ENCODE measurements at regions not wholly inside any gene's neighbourhood (a gene's known extent, or its start where the extent isn't known, plus 50 kb on each side); places are given as distances from the start of the nearest gene placed in this dataset.

DNA sequence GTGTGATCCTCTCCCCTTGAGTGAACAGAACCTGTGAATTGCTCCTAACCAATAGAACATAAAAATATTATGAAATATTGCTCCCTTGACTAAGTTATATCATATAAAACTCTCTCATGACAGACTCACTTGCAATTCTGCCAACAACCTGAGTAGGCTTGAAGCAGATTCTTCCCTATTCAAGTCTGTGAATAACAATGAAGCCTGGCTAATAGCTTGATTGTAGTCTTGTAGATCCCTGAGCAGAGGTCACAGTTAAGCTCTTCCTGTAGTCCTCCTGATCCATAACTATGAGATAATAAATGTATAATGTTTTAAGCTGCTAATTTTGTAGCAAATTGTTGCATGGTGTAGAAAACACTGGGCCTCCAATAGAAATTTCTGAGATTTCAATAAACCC is 540.1 kb upstream of the TENM4 start:
- TF ChIP-seq CTCF (IDR thresholded peaks at IDR 0.05; ENCODE audit: insufficient read depth, low read length, severe bottlenecking) = no peak
- Histone ChIP-seq H3K27me3 (ENCODE audit: control insufficient read depth, insufficient read depth, low read length) (no peaks in the 10 kb centered on the region), H3K36me3 (ENCODE audit: control insufficient read depth, insufficient read depth, low read length) (no peaks in the 10 kb centered on the region), H3K4me3 (ENCODE audit: low read depth, low read length) (no peak overlapping the region)
- no peak for DNase-seq (ENCODE audit: low read depth)
- FAIRE-seq = no peak

GRCh38 chr11:79973721-79974617 is 533.1 kb upstream of the TENM4 start:
- H3K4me3 ChIP-seq (ENCODE audit: low read depth, low read length) = no peak overlapping the region
- TF ChIP-seq CTCF (IDR thresholded peaks at IDR 0.05; ENCODE audit: insufficient read depth, low read length, severe bottlenecking) = no peak
- no peaks in the 10 kb centered on the region for H3K27me3 ChIP-seq (ENCODE audit: control insufficient read depth, insufficient read depth, low read length)
- DNase-seq (ENCODE audit: low read depth) (peak; percentile 3), FAIRE-seq (no peak)
- H3K36me3 ChIP-seq (ENCODE audit: control insufficient read depth, insufficient read depth, low read length) = no peaks in the 10 kb centered on the region

DNA sequence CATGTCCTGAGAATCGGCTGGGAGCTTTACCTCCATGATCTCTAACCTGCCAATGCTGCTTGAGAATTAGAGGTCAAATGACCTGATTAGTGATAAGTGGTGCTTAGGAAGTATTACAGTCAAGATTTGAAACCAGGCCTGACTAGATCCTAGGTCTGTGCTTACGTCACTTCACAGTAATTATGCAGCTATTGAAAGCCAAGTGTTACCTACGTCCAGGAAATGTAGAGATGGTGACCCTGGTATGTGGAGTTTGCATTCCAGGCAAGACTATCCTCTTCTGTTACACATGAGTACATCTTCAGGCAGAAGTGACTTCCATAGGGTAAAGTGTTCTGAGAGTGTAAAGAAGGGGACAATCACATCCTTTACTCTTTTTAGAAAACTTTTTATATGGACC is 530.4 kb upstream of the TENM4 start:
- FAIRE-seq (no peak), DNase-seq (ENCODE audit: low read depth) (no peak)
- Histone ChIP-seq H3K4me3 (ENCODE audit: low read depth, low read length) (no peak overlapping the region), H3K36me3 (ENCODE audit: control insufficient read depth, insufficient read depth, low read length) (no peaks in the 10 kb centered on the region), H3K27me3 (ENCODE audit: control insufficient read depth, insufficient read depth, low read length) (no peaks in the 10 kb centered on the region)
- no peak for TF ChIP-seq CTCF (IDR thresholded peaks at IDR 0.05; ENCODE audit: insufficient read depth, low read length, severe bottlenecking)

GRCh38 chr11:79966592-79966991 is 525.8 kb upstream of the TENM4 start:
- no peak for TF ChIP-seq CTCF (IDR thresholded peaks at IDR 0.05; ENCODE audit: insufficient read depth, low read length, severe bottlenecking)
- Histone ChIP-seq H3K36me3 (ENCODE audit: control insufficient read depth, insufficient read depth, low read length) (no peaks in the 10 kb centered on the region), H3K4me3 (ENCODE audit: low read depth, low read length) (no peak overlapping the region), H3K27me3 (ENCODE audit: control insufficient read depth, insufficient read depth, low read length) (peaks cover 2% of the 10 kb centered on the region)
- DNase-seq (ENCODE audit: low read depth) (no peak), FAIRE-seq (no peak)

DNA sequence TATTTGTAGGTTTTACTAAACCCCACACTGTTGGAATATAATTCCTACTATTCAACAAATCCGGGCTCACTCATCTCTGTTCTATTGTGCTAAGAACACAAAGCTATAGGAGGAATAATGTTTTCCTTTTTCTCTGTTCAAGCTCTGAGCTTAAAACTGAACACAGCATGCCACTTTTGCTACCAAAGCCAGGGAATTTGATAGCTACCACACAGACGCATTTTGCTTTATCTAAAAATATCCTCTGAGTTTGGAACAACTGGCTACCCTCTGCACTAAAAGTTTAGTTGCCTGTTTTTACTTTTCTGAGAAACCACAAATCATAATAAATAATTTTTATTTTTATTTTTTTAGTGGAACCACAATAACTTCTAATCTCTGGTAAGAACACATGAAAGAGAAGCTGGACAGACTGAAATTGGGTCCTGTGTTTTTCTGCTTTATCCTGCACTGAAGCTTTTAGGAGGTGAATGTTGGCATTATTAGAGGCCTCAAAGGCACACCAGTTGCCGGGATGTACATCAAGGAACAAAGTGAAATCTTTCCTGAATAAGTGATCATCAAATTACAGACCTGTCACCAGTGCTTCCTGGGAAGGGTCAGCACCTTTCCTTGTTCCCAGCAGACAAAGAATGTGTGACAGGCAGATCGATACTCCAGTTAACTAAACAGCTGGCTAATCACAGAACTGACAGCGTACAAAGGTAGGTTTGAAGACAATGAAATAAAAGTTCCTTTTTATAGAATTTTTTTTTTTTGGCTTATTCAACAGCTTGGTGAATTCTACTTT is 523.2 kb upstream of the TENM4 start:
- Histone ChIP-seq H3K27me3 (ENCODE audit: control insufficient read depth, insufficient read depth, low read length) (peaks cover 2% of the 10 kb centered on the region), H3K36me3 (ENCODE audit: control insufficient read depth, insufficient read depth, low read length) (no peaks in the 10 kb centered on the region), H3K4me3 (ENCODE audit: low read depth, low read length) (no peak overlapping the region)
- no peak for TF ChIP-seq CTCF (IDR thresholded peaks at IDR 0.05; ENCODE audit: insufficient read depth, low read length, severe bottlenecking)
- FAIRE-seq (no peak), DNase-seq (ENCODE audit: low read depth) (no peak)
